Mucosa of rectum (tissue), 2 donors: ENCODE measurements at regions not wholly inside any gene's neighbourhood (a gene's known extent, or its start where the extent isn't known, plus 50 kb on each side); places are given as distances from the start of the nearest gene placed in this dataset.
"Not testable (repeated sequence)": the region's sequence is repeated elsewhere in the genome, so short reads cannot be mapped to it uniquely, and the experiment has no call there.

ENCODE experiments used
- H3K27ac ChIP-seq, 2 donors: one replicate each; pipeline ENCODE4 v1.7.0; 2013; ENCODE audit warnings: inconsistent platforms in 2 of 2, low read depth in 2 of 2, low read length in 2 of 2
- H3K27me3 ChIP-seq, 2 donors: one replicate each; pipeline ENCODE4 v1.7.0; 2013; ENCODE audit warnings: low read length in 2 of 2; ENCODE audit not compliant: control insufficient read depth in 2 of 2, insufficient read depth in 2 of 2
- H3K36me3 ChIP-seq, 2 donors: one replicate each; pipeline ENCODE4 v1.7.0; 2013; ENCODE audit warnings: low read length in 2 of 2; ENCODE audit not compliant: control insufficient read depth in 2 of 2, insufficient read depth in 2 of 2
- H3K4me1 ChIP-seq, 2 donors: one replicate each; pipeline ENCODE4 v1.7.0; 2013; ENCODE audit warnings: low read length in 2 of 2, mild to moderate bottlenecking in 1 of 2; ENCODE audit not compliant: control insufficient read depth in 2 of 2, insufficient read depth in 2 of 2
- H3K4me3 ChIP-seq, 2 donors: one replicate each; pipeline ENCODE4 v1.7.0; 2013; ENCODE audit warnings: low read length in 2 of 2
- H3K9ac ChIP-seq, 2 donors: one replicate each; pipeline ENCODE4 v1.7.0; 2013; ENCODE audit warnings: low read length in 2 of 2, low read depth in 1 of 2, mild to moderate bottlenecking in 1 of 2
- H3K9me3 ChIP-seq, 2 donors: one replicate each; pipeline ENCODE4 v1.7.0; 2013; ENCODE audit warnings: low read length in 2 of 2; ENCODE audit not compliant: control insufficient read depth in 2 of 2
- donor health status: healthy.
- donor health status: Normal muscosa, but diverticular disease.

DNA sequence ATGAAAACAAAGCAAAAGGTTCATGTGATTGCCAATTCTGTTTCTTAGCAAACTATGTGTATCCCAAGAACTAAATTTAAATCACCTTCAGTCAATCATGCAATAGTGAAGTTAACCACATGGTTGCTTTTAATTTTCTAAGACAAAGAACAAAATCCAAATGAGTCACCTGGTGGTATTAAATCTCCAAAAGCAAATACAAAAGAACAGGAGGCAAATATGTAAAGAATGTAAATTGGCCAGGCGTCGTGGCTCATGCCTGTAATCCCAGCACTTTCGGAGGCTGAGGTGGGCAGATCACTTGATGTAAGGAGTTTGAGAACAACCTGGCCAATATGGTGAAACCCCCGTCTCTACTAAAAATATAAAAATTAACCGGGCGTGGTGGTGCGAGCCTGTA, 54.2 kb upstream of the PIK3R4 start:
- Histone ChIP-seq H3K27me3 (no peaks in the 10 kb centered on the region), H3K4me1 (no peaks in the 10 kb centered on the region), H3K9ac (no peak overlapping the region), H3K36me3 (no peaks in the 10 kb centered on the region), H3K9me3 (no peaks in the 10 kb centered on the region), H3K27ac (no peak overlapping the region), H3K4me3 (no peak overlapping the region)

GRCh38 chr3:130801473-130801872, 54.8 kb upstream of the PIK3R4 start:
- no peaks in the 10 kb centered on the region for H3K27me3 ChIP-seq
- H3K36me3 ChIP-seq, result no peaks in the 10 kb centered on the region
- no peak overlapping the region for H3K27ac ChIP-seq
- no peak overlapping the region for H3K9ac ChIP-seq
- H3K4me1 ChIP-seq, result no peaks in the 10 kb centered on the region
- H3K4me3 ChIP-seq, result no peak overlapping the region
- no peaks in the 10 kb centered on the region for H3K9me3 ChIP-seq

- no peaks in the 10 kb centered on the region for H3K9me3 ChIP-seq
- H3K4me3 ChIP-seq, result no peak overlapping the region
- no peaks in the 10 kb centered on the region for H3K27me3 ChIP-seq
- H3K9ac ChIP-seq, result no peak overlapping the region
- H3K27ac ChIP-seq, result no peak overlapping the region
- no peaks in the 10 kb centered on the region for H3K4me1 ChIP-seq
- H3K36me3 ChIP-seq, result no peaks in the 10 kb centered on the region
Measured at GRCh38 chr3:130811557-130811956, 64.9 kb upstream of the PIK3R4 start.

- Histone ChIP-seq H3K36me3 (no peaks in the 10 kb centered on the region), H3K9me3 (no peaks in the 10 kb centered on the region), H3K27ac (no peak overlapping the region), H3K9ac (no peak overlapping the region), H3K27me3 (no peaks in the 10 kb centered on the region), H3K4me3 (no peak overlapping the region), H3K4me1 (peaks cover 0 to 5% of the 10 kb centered on the region in 2 donors)
Measured at GRCh38 chr3:130814691-130815472, 68.3 kb upstream of the PIK3R4 start.

DNA sequence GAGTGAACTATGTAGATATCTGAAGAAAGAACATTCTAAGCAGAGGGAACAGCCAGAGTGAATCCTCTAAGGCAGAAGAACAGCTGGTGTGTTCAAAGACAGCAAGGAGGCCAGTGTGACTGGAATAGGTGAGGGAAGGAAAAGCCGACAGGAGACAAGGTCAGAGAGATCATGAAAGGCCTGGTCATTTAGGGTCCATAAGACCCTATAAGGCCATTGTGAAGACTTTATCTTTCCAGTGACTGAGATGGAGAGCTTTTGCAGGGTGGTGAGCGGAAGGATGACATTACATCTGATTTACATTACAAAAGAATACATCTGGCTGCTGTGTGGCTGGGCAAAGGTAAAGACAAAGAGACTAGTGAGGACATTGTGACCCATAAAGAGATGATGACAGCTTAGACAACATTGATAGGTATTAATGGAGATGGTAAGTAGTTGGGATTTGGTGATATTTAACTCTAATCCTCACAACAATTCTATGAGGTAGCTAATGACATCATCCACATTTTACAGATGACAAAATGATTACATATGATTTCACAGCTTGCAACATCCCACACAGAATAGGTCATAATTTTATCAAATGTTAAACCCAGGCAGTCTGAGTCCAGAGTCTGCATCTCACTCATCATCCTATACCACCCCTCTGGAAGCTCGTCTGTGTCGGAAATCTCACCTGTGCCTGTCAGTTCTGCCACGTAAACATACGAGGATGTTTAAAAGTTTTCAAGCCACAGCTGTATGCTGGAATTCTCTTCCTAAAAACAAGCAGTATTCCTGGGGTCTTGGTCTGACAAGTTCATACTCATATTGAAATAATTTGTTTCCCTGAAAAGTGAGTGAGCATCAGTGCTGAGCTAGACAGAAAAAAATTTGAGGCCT, 70.2 kb upstream of the PIK3R4 start:
- Histone ChIP-seq H3K36me3 (no peaks in the 10 kb centered on the region), H3K9ac (no peak overlapping the region), H3K4me3 (no peak overlapping the region), H3K27ac (no peak overlapping the region), H3K4me1 (peaks cover 0 to 9% of the 10 kb centered on the region in 2 donors), H3K9me3 (no peaks in the 10 kb centered on the region), H3K27me3 (no peaks in the 10 kb centered on the region)

GRCh38 chr3:130818066-130818465, 71.4 kb upstream of the PIK3R4 start:
- not testable (repeated sequence) for H3K4me3 ChIP-seq, H3K9me3 ChIP-seq, H3K27me3 ChIP-seq, H3K9ac ChIP-seq, H3K36me3 ChIP-seq, H3K4me1 ChIP-seq
- peak overlapping the region; percentile 54 to 66 for H3K27ac ChIP-seq

GRCh38 chr3:130820976-130821375, 72.9 kb upstream of the ATP2C1 start:
- no peaks in the 10 kb centered on the region for H3K9me3 ChIP-seq
- H3K9ac ChIP-seq, result no peak overlapping the region
- peaks cover 0 to 9% of the 10 kb centered on the region in 2 donors for H3K4me1 ChIP-seq
- no peaks in the 10 kb centered on the region for H3K27me3 ChIP-seq
- no peaks in the 10 kb centered on the region for H3K36me3 ChIP-seq
- no peak overlapping the region for H3K4me3 ChIP-seq
- no peak overlapping the region for H3K27ac ChIP-seq

- peaks cover 0 to 9% of the 10 kb centered on the region in 2 donors for H3K4me1 ChIP-seq
- no peak overlapping the region for H3K9ac ChIP-seq
- no peaks in the 10 kb centered on the region for H3K27me3 ChIP-seq
- no peaks in the 10 kb centered on the region for H3K9me3 ChIP-seq
- no peak overlapping the region for H3K27ac ChIP-seq
- H3K4me3 ChIP-seq, result no peak overlapping the region
- no peaks in the 10 kb centered on the region for H3K36me3 ChIP-seq
Measured at GRCh38 chr3:130821806-130822205, 72.1 kb upstream of the ATP2C1 start.

- Histone ChIP-seq H3K4me1 (peaks cover 0 to 8% of the 10 kb centered on the region in 2 donors), H3K27ac (no peak overlapping the region), H3K9ac (no peak overlapping the region), H3K36me3 (no peaks in the 10 kb centered on the region), H3K9me3 (no peaks in the 10 kb centered on the region), H3K4me3 (no peak overlapping the region), H3K27me3 (no peaks in the 10 kb centered on the region)
Measured at GRCh38 chr3:130823241-130823884, 70.5 kb upstream of the ATP2C1 start.

DNA sequence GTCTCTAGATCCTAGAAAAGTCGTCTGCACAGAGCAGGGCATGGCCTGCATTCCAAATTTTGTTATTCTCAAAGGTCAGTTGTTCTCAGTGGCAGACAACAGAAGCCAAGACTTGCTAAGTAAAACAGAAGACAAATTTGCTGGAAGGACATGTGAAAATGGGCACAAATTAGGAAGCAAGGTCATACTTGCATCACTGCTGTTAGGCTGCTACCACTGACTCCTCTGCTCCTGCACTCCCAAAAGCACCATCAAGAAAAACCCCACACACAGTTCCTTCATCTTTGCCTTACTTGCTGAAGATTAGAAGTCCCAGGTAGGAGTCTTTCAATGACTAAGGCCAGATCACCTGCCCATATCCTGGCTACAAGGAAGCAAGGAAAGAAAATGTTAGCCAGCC, 69.9 kb upstream of the ATP2C1 start:
- Histone ChIP-seq H3K9ac (no peak overlapping the region), H3K27ac (no peak overlapping the region), H3K27me3 (no peaks in the 10 kb centered on the region), H3K9me3 (no peaks in the 10 kb centered on the region), H3K36me3 (no peaks in the 10 kb centered on the region), H3K4me1 (peaks cover 0 to 4% of the 10 kb centered on the region in 2 donors), H3K4me3 (no peak overlapping the region)
